Common myeloid progenitor, CD34-positive (primary cell): ENCODE measurements at regions not wholly inside any gene's neighbourhood (a gene's known extent, or its start where the extent isn't known, plus 50 kb on each side); places are given as distances from the start of the nearest gene placed in this dataset.
A peak's percentile ranks its signal among the peaks of the same experiment; 100 is the strongest.

Experiments used
- CTCF ChIA-PET: fragments of 350-600 bp; sonication (Branson Sonifier 250); formaldehyde crosslinking; loops from one replicate; lab custom pipeline; 2021; ENCODE audit warnings: antibody characterized with exemption; lab: Charles Lee
- POLR2A ChIA-PET: fragments of 350-600 bp; sonication (Branson Sonifier 250); formaldehyde crosslinking; loops from one replicate; lab custom pipeline; 2021; ENCODE audit warnings: antibody characterized with exemption; lab: Charles Lee
- DNase-seq, 3 donors: peaks; one replicate each; pipeline versions ENCODE4 v3.0.0 to v3.0.0-alpha.2; 2013
- H3K27ac ChIP-seq, 2 experiments: 1 replicate in 1 of 2; 2 replicates in 1 of 2; pipeline ENCODE4 v1.7.0; 2013; ENCODE audit warnings: inconsistent platforms in 2 of 2, low read length in 2 of 2, mild to moderate bottlenecking in 2 of 2, low read depth in 1 of 2, moderate library complexity in 1 of 2; ENCODE audit not compliant: severe bottlenecking in 2 of 2, insufficient read depth in 1 of 2, poor library complexity in 1 of 2
- H3K27me3 ChIP-seq, 5 experiments: replicated peaks in 2 of 5; 1 replicate in 3 of 5; 2 replicates in 2 of 5; pipeline versions ENCODE4 v1.6.1 to v1.7.0; 2013; ENCODE audit warnings: low read length in 4 of 5, mild to moderate bottlenecking in 2 of 5, moderate library complexity in 2 of 5, inconsistent platforms in 1 of 5; ENCODE audit not compliant: insufficient read depth in 5 of 5, control insufficient read depth in 4 of 5
- H3K36me3 ChIP-seq, 4 experiments: 1 replicate in 2 of 4; 2 replicates in 2 of 4; pipeline versions ENCODE4 v1.6.1 to v1.7.0; 2013; ENCODE audit warnings: low read length in 3 of 4, control low read depth in 1 of 4, mild to moderate bottlenecking in 1 of 4; ENCODE audit not compliant: control insufficient read depth in 4 of 4, insufficient read depth in 4 of 4
- H3K4me1 ChIP-seq, 4 experiments: 1 replicate in 3 of 4; 2 replicates in 1 of 4; pipeline versions ENCODE4 v1.6.1 to v1.7.1; 2013; ENCODE audit warnings: low read length in 3 of 4, mild to moderate bottlenecking in 3 of 4, control low read depth in 1 of 4, inconsistent platforms in 1 of 4, moderate library complexity in 1 of 4; ENCODE audit not compliant: control insufficient read depth in 4 of 4, insufficient read depth in 4 of 4; ENCODE audit errors: control extremely low read depth in 1 of 4
- H3K4me3 ChIP-seq, 7 experiments: 1 replicate in 4 of 7; 2 replicates in 3 of 7; pipeline versions ENCODE4 v1.5.1 to v1.7.0; 2013; ENCODE audit warnings: mild to moderate bottlenecking in 7 of 7, low read length in 6 of 7, moderate library complexity in 6 of 7, inconsistent platforms in 2 of 7, low read depth in 2 of 7, control low read depth in 1 of 7; ENCODE audit not compliant: insufficient read depth in 4 of 7, control insufficient read depth in 1 of 7; ENCODE audit errors: extremely low read depth in 1 of 7
- H3K9me3 ChIP-seq, 5 experiments: 1 replicate in 4 of 5; 2 replicates in 1 of 5; pipeline versions ENCODE4 v1.6.1 to v1.7.1; 2013; ENCODE audit warnings: low read length in 4 of 5, mild to moderate bottlenecking in 2 of 5, inconsistent platforms in 1 of 5, low read depth in 1 of 5, moderate library complexity in 1 of 5; ENCODE audit not compliant: control insufficient read depth in 4 of 5, insufficient read depth in 2 of 5; ENCODE audit errors: control extremely low read depth in 1 of 5
- WGBS: methylation state at CpG from one replicate; pipeline ENCODE4 v1.1.5; 2013; ENCODE audit not compliant: insufficient coverage; 5-methylcytosine and 5-hydroxymethylcytosine counted together

- no peaks in the 10 kb centered on the region for H3K9me3 ChIP-seq
- WGBS: 18% methylated on average over 9 of the region's 10 CpGs
- peaks cover 0 to 15% (median 5%) of the 10 kb centered on the region in 4 experiments for H3K4me1 ChIP-seq
- H3K27me3 ChIP-seq: no peaks in the 10 kb centered on the region
- ChIA-PET POLR2A (no interaction called here), CTCF (no interaction called here)
- no peaks in the 10 kb centered on the region for H3K36me3 ChIP-seq
- H3K4me3 ChIP-seq: no peak overlapping the region
- no peak overlapping the region for H3K27ac ChIP-seq
- DNase-seq: peak; percentile 1 to 76 (median 35)
Measured at GRCh38 chr5:104372376-104372775, 809.8 kb upstream of the NUDT12 start.

DNA sequence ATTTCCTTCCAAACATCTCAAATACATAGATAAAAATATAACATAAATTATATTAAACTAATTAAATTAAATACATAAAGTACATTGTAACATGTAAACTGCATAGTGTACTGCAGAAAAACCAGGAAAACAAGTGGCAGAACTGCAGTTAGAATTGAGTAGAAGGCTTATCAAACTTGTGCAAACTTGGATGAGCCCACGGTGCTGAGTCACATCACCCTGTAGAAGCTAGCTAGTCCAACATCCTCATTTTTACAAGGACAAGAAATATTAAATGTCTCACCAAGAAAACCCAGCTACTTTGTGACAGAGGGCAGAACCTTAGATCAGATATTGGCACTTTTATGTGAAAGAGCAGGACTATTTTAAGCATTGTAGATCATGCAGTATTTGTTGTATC is 807.9 kb upstream of the NUDT12 start:
- Histone ChIP-seq H3K9me3 (no peaks in the 10 kb centered on the region), H3K27me3 (no peaks in the 10 kb centered on the region), H3K4me1 (peaks cover 0 to 15% (median 5%) of the 10 kb centered on the region in 4 experiments), H3K36me3 (no peaks in the 10 kb centered on the region), H3K27ac (no peak overlapping the region), H3K4me3 (no peak overlapping the region)
- POLR2A ChIA-PET: interaction anchor here (0.5 kb wide), 1 partner anchor 695 kb away, joined by 3 read pairs; no protein-coding TSS in a partner anchor
- no CpG with 5 or more reads among the region's 1 CpG for WGBS
- CTCF ChIA-PET: no interaction called here
- peak in 1 of 3 donors; percentile 35 for DNase-seq

DNA sequence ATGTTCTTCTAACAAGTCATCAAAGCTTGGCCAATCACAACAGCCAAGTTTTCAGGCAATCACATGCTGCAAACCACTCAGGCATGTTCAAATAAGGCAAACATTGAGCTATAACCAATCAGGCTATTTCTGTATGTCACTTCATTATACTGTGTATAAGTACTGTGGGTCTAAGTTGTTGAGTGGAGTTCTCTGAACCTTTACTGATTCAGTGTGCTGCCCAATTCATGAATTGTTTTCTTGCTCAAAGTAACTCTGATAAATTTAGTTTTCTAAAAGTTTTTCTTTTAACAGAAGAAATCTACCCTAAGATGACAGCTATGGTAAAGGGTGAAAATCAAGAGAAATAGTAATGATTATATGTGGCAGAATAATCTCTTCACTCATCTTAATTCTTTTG is 805.4 kb upstream of the NUDT12 start:
- Histone ChIP-seq H3K9me3 (no peaks in the 10 kb centered on the region), H3K36me3 (no peaks in the 10 kb centered on the region), H3K27ac (no peak overlapping the region), H3K4me1 (peaks cover 0 to 12% (median 5%) of the 10 kb centered on the region in 4 experiments), H3K4me3 (no peak overlapping the region), H3K27me3 (no peaks in the 10 kb centered on the region)
- CTCF ChIA-PET: interaction anchor here (2.0 kb wide), 1 partner anchor 14 kb away, joined by 4 read pairs; no protein-coding TSS in a partner anchor
- no peak for DNase-seq
- POLR2A ChIA-PET: no interaction called here

DNA sequence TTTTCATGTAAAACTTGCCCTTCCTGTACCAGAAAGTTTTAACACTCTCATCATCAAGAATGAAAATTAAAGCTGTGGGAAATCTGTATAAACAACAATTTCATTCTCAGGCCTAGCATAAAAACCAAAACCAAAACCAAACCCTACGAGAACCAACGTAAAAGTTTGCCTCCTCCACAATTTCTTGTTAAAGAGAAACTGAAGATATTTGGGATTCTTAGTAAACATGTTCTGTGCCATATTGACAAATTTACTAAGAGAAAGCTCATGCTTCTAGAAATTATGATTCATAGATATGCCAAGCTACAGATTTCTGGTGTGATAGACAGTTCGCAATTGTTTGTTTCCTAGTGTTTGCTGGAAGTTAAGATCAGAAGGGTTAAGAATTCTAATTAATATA is 801.0 kb upstream of the NUDT12 start:
- CTCF ChIA-PET: no interaction called here
- POLR2A ChIA-PET: no interaction called here
- Histone ChIP-seq H3K9me3 (no peaks in the 10 kb centered on the region), H3K27ac (no peak overlapping the region), H3K4me1 (no peaks in the 10 kb centered on the region), H3K4me3 (no peak overlapping the region), H3K27me3 (no peaks in the 10 kb centered on the region), H3K36me3 (no peaks in the 10 kb centered on the region)
- no peak for DNase-seq
- no CpG with 5 or more reads among the region's 3 CpGs for WGBS

- Histone ChIP-seq H3K36me3 (no peaks in the 10 kb centered on the region), H3K4me1 (no peaks in the 10 kb centered on the region), H3K4me3 (no peak overlapping the region), H3K9me3 (no peaks in the 10 kb centered on the region), H3K27me3 (no peaks in the 10 kb centered on the region), H3K27ac (no peak overlapping the region)
- no peak for DNase-seq
- ChIA-PET POLR2A (no interaction called here), CTCF (interaction anchor here (1.0 to 1.3 kb wide), 2 partner anchors 22 to 51 kb away, joined by 3 to 4 read pairs; no protein-coding TSS in a partner anchor)
- WGBS: 89% methylated on average over 3 of the region's 5 CpGs
Measured at GRCh38 chr5:104361932-104362331, 799.3 kb upstream of the NUDT12 start.

- ChIA-PET CTCF (no interaction called here), POLR2A (no interaction called here)
- Histone ChIP-seq H3K4me1 (no peaks in the 10 kb centered on the region), H3K4me3 (no peak overlapping the region), H3K9me3 (no peaks in the 10 kb centered on the region), H3K36me3 (no peaks in the 10 kb centered on the region), H3K27me3 (no peaks in the 10 kb centered on the region), H3K27ac (no peak overlapping the region)
- no CpG with 5 or more reads among the region's 4 CpGs for WGBS
- DNase-seq: no peak
Measured at GRCh38 chr5:104355350-104355749, 792.8 kb upstream of the NUDT12 start.

GRCh38 chr5:104353371-104353770 is 790.8 kb upstream of the NUDT12 start:
- H3K9me3 ChIP-seq: no peaks in the 10 kb centered on the region
- H3K4me1 ChIP-seq: no peaks in the 10 kb centered on the region
- CTCF ChIA-PET: no interaction called here
- no peak for DNase-seq
- 89% methylated on average over 3 of the region's 4 CpGs for WGBS
- H3K36me3 ChIP-seq: no peaks in the 10 kb centered on the region
- no peak overlapping the region for H3K27ac ChIP-seq
- H3K4me3 ChIP-seq: no peak overlapping the region
- H3K27me3 ChIP-seq: no peaks in the 10 kb centered on the region
- POLR2A ChIA-PET: no interaction called here
